SK-N-SH (cell line): ENCODE measurements at regions not wholly inside any gene's neighbourhood (a gene's known extent, or its start where the extent isn't known, plus 50 kb on each side); places are given as distances from the start of the nearest gene placed in this dataset.

Experiments
- CTCF ChIA-PET: fragments of 300-600, 350-600 bp; formaldehyde crosslinking; extraction: SDS; loops from one replicate; lab custom pipeline; 2021; lab: Yijun Ruan, JAX
- POLR2A ChIA-PET: fragments of 350-600 bp; sonication (Branson Sonifier 250); formaldehyde crosslinking; extraction: SDS; loops from one replicate; lab custom pipeline; 2020; ENCODE audit warnings: antibody characterized with exemption, inconsistent platforms; lab: Yijun Ruan, JAX
- DNase-seq: peaks from one replicate; pipeline ENCODE4 v3.0.0; 2012
- H2AFZ ChIP-seq: fragments of 200-600 bp; sonication (generic); 2 replicates; pipeline ENCODE4 v1.8.1; 2016; ENCODE audit warnings: antibody characterized with exemption, mild to moderate bottlenecking, low read depth
- H3F3A ChIP-seq: fragments of 200-600 bp; sonication (generic); replicated peaks from 2 replicates; pipeline ENCODE3; 2016; ENCODE audit warnings: antibody characterized with exemption, mild to moderate bottlenecking; ENCODE audit not compliant: insufficient read depth
- H3K27ac ChIP-seq, 2 experiments: fragments of 200-500 bp in 1 of 2; fragments of 200-600 bp in 1 of 2; sonication (Bioruptor generic) in 1 of 2; sonication (generic), shearing (Covaris generic) in 1 of 2; 2 replicates each; pipeline versions ENCODE4 v1.5.1 to v1.6.1; 2014 to 2016; ENCODE audit warnings: low read depth in 2 of 2, inconsistent platforms in 1 of 2, low read length in 1 of 2, mild to moderate bottlenecking in 1 of 2, mixed read lengths in 1 of 2
- H3K27me3 ChIP-seq: fragments of 200-600 bp; sonication (generic), shearing (Covaris generic); 2 replicates; pipeline ENCODE4 v1.6.1; 2016; ENCODE audit warnings: mixed run types; ENCODE audit not compliant: insufficient read depth
- H3K36me3 ChIP-seq, 2 experiments: fragments of 200-500 bp in 1 of 2; fragments of 200-600 bp in 1 of 2; sonication (Bioruptor generic) in 1 of 2; sonication (generic) in 1 of 2; replicated peaks in 1 of 2; 2 replicates each; pipeline versions ENCODE3 to v1.5.1; 2014 to 2016; ENCODE audit warnings: low read length in 1 of 2, mild to moderate bottlenecking in 1 of 2; ENCODE audit not compliant: insufficient read depth in 2 of 2, control insufficient read depth in 1 of 2
- H3K4me1 ChIP-seq, 2 experiments: fragments of 200-500 bp in 1 of 2; fragments of 200-600 bp in 1 of 2; sonication (Bioruptor generic) in 1 of 2; sonication (generic), shearing (Covaris generic) in 1 of 2; 2 replicates each; pipeline versions ENCODE4 v1.5.1 to v1.6.1; 2014 to 2016; ENCODE audit warnings: low read depth in 1 of 2, low read length in 1 of 2, mixed run types in 1 of 2; ENCODE audit not compliant: insufficient read depth in 2 of 2, control insufficient read depth in 1 of 2
- H3K4me2 ChIP-seq: fragments of 200-600 bp; sonication (generic), shearing (Covaris generic); 2 replicates; pipeline ENCODE4 v1.6.1; 2017; ENCODE audit warnings: mixed run types
- H3K4me3 ChIP-seq, 2 experiments: fragments of 200-500 bp in 1 of 2; fragments of 200-600 bp in 1 of 2; sonication (Bioruptor generic) in 1 of 2; sonication (generic), shearing (Covaris generic) in 1 of 2; 2 replicates each; pipeline versions ENCODE4 v1.5.1 to v1.8.1; 2014 to 2016; ENCODE audit warnings: low read depth in 2 of 2, inconsistent platforms in 1 of 2, low read length in 1 of 2, mild to moderate bottlenecking in 1 of 2, mixed read lengths in 1 of 2, moderate library complexity in 1 of 2
- H3K79me2 ChIP-seq: fragments of 200-600 bp; sonication (generic); 2 replicates; pipeline ENCODE4 v1.8.1; 2017; ENCODE audit warnings: mild to moderate bottlenecking; ENCODE audit not compliant: insufficient read depth
- H3K9ac ChIP-seq: fragments of 200-600 bp; sonication (generic); 2 replicates; pipeline ENCODE4 v1.6.1; 2017; ENCODE audit warnings: mixed run types
- H3K9me2 ChIP-seq: fragments of 200-600 bp; sonication (generic); 2 replicates; pipeline ENCODE4 v1.6.1; 2017; ENCODE audit warnings: mixed run types
- H3K9me3 ChIP-seq: fragments of 200-600 bp; sonication (generic); 2 replicates; pipeline ENCODE4 v1.6.1; 2017; ENCODE audit warnings: mixed run types, mild to moderate bottlenecking, moderate library complexity
- H4K20me1 ChIP-seq: fragments of 200-600 bp; sonication (generic); 2 replicates; pipeline ENCODE4 v1.6.1; 2017; ENCODE audit warnings: mild to moderate bottlenecking, mixed run types; ENCODE audit not compliant: insufficient read depth
- CHD2 ChIP-seq: fragments of 150-350 bp; IDR thresholded peaks from 2 replicates; pipeline ENCODE4 v1.6.1; 2018; ENCODE audit warnings: low read length; ENCODE audit not compliant: partially characterized antibody
- CTCF ChIP-seq: fragments of 200-600 bp; sonication (generic); IDR thresholded peaks from 2 replicates; pipeline ENCODE4 v1.6.1; 2017; ENCODE audit warnings: antibody characterized with exemption, mild to moderate bottlenecking, moderate library complexity
- ELF1 ChIP-seq: IDR thresholded peaks from 2 replicates; pipeline ENCODE4 v1.4.0; 2012
- EP300 ChIP-seq, 2 experiments: IDR thresholded peaks; 2 replicates each; pipeline versions ENCODE4 v1.4.0 to v1.6.1; 2012; ENCODE audit warnings: borderline replicate concordance in 1 of 2, low read depth in 1 of 2, low read length in 1 of 2
- FOSL2 ChIP-seq: IDR thresholded peaks from 2 replicates; pipeline ENCODE4 v1.4.0; 2012; ENCODE audit warnings: low read depth, mild to moderate bottlenecking, moderate library complexity, borderline replicate concordance
- FOXM1 ChIP-seq: IDR thresholded peaks from 2 replicates; pipeline ENCODE4 v1.4.0; 2012; ENCODE audit warnings: low read depth, mild to moderate bottlenecking
- GABPA ChIP-seq: IDR thresholded peaks from 2 replicates; pipeline ENCODE4 v1.4.0; 2012; ENCODE audit warnings: low read depth, mild to moderate bottlenecking
- GATA2 ChIP-seq: sonication (generic); formaldehyde crosslinking; IDR thresholded peaks from 2 replicates; pipeline ENCODE4 v1.5.0; 2020; ENCODE audit warnings: mild to moderate bottlenecking, missing genetic modification reagents
- IRF3 ChIP-seq: fragments of 150-350 bp; IDR thresholded peaks from 2 replicates; pipeline ENCODE4 v1.6.1; 2016; ENCODE audit warnings: mild to moderate bottlenecking, low read depth, low read length
- MEF2A ChIP-seq: IDR thresholded peaks from 2 replicates; pipeline ENCODE4 v1.4.0; 2012; ENCODE audit warnings: low read depth, borderline replicate concordance
- MXI1 ChIP-seq: IDR thresholded peaks from 2 replicates; pipeline ENCODE4 v1.6.1; 2012; ENCODE audit warnings: mild to moderate bottlenecking, low read depth, low read length, improper control_type of control experiment
- NRF1 ChIP-seq: IDR thresholded peaks from 2 replicates; pipeline ENCODE4 v1.6.1; 2012; ENCODE audit warnings: low read depth, mild to moderate bottlenecking, low read length
- PBX3 ChIP-seq: IDR thresholded peaks from 2 replicates; pipeline ENCODE4; 2012
- POLR2AphosphoS5 ChIP-seq: IDR thresholded peaks from 2 replicates; pipeline ENCODE4 v1.6.1; 2012; ENCODE audit warnings: low read depth, low read length
- RAD21 ChIP-seq: IDR thresholded peaks from 2 replicates; pipeline ENCODE4 v1.6.1; 2012; ENCODE audit warnings: mild to moderate bottlenecking, low read length
- RFX5 ChIP-seq: IDR thresholded peaks from 2 replicates; pipeline ENCODE4 v1.6.1; 2012; ENCODE audit warnings: mild to moderate bottlenecking, improper control_type of control experiment, low read length
- RXRA ChIP-seq: IDR thresholded peaks from 2 replicates; pipeline ENCODE4 v1.4.0; 2012; ENCODE audit warnings: low read depth, mild to moderate bottlenecking, borderline replicate concordance
- SMC3 ChIP-seq: IDR thresholded peaks from 2 replicates; pipeline ENCODE4 v1.6.1; 2012; ENCODE audit warnings: low read depth, low read length, improper control_type of control experiment
- TAF1 ChIP-seq: IDR thresholded peaks from 2 replicates; pipeline ENCODE4 v1.6.1; 2012; ENCODE audit warnings: low read depth, mild to moderate bottlenecking, low read length, moderate library complexity, borderline replicate concordance
- TCF12 ChIP-seq: IDR thresholded peaks from 2 replicates; pipeline ENCODE4 v1.4.0; 2012
- USF2 ChIP-seq: fragments of 150-350 bp; IDR thresholded peaks from 2 replicates; pipeline ENCODE4 v1.6.1; 2017; ENCODE audit warnings: antibody characterized with exemption, low read length, low read depth, borderline replicate concordance
- YY1 ChIP-seq: IDR thresholded peaks from 2 replicates; pipeline ENCODE4 v1.4.0; 2012; ENCODE audit warnings: low read depth, mild to moderate bottlenecking
- WGBS: methylation state at CpG from one replicate; pipeline ENCODE4 v1.1.6; 2017; ENCODE audit warnings: low lambda C conversion rate; 5-methylcytosine and 5-hydroxymethylcytosine counted together

- no peak for TF ChIP-seq ELF1
- TF ChIP-seq YY1 = no peak
- no peak for TF ChIP-seq NRF1
- TF ChIP-seq MXI1 = no peak
- TF ChIP-seq POLR2AphosphoS5 = no peak
- TF ChIP-seq EP300 (IDR thresholded peaks at IDR 0.05; ENCODE audit: borderline replicate concordance in 1 of 2, low read depth in 1 of 2, low read length in 1 of 2) = no peak
- no peak for TF ChIP-seq GATA2 (CRISPR knock-in tag)
- no peak for TF ChIP-seq RFX5
- no peak for TF ChIP-seq CHD2
- no peak for TF ChIP-seq CTCF
- no peak for TF ChIP-seq FOSL2
- Histone ChIP-seq H3K36me3 (peaks cover 52 to 78% of the 10 kb centered on the region in 2 experiments), H4K20me1 (no peaks in the 10 kb centered on the region), H3K79me2 (no peaks in the 10 kb centered on the region), H3K4me2 (no peak overlapping the region), H2AFZ (no peak overlapping the region), H3K9me3 (no peaks in the 10 kb centered on the region), H3K27me3 (no peaks in the 10 kb centered on the region), H3K4me3 (no peak overlapping the region), H3F3A (peaks cover 7% of the 10 kb centered on the region), H3K27ac (no peak overlapping the region), H3K9ac (no peak overlapping the region), H3K4me1 (peaks cover 0 to 4% of the 10 kb centered on the region in 2 experiments; a peak in 1 of 4 replicates), H3K9me2 (no peaks in the 10 kb centered on the region)
- WGBS = 89% methylated on average over 8 of the region's 8 CpGs
- ChIA-PET POLR2A (no interaction called here), CTCF (interaction anchor here (0.8 to 0.9 kb wide), 2 partner anchors 12 to 18 kb away, joined by 3 read pairs; no protein-coding TSS in a partner anchor)
- no peak for DNase-seq
Observed at GRCh38 chr15:62835351-62835750, 207.2 kb upstream of the TPM1 start.

- Histone ChIP-seq H3K27me3 (no peaks in the 10 kb centered on the region), H3K36me3 (peaks cover 57 to 82% of the 10 kb centered on the region in 2 experiments), H3K4me2 (no peak overlapping the region), H3K79me2 (no peaks in the 10 kb centered on the region), H3F3A (peaks cover 10% of the 10 kb centered on the region), H3K27ac (no peak overlapping the region), H3K4me1 (peaks cover 1 to 4% of the 10 kb centered on the region in 2 experiments; a peak in 2 of 4 replicates), H2AFZ (no peak overlapping the region), H3K4me3 (no peak overlapping the region), H3K9me2 (no peaks in the 10 kb centered on the region), H4K20me1 (no peaks in the 10 kb centered on the region), H3K9me3 (no peaks in the 10 kb centered on the region), H3K9ac (no peak overlapping the region)
- DNase-seq = no peak
- CTCF ChIA-PET = interaction anchor here (0.8 to 0.9 kb wide), 2 partner anchors 12 to 18 kb away, joined by 3 read pairs; no protein-coding TSS in a partner anchor
- POLR2A ChIA-PET = no interaction called here
- 98% methylated on average over 12 of the region's 16 CpGs for WGBS
- TF ChIP-seq ELF1 (no peak), RFX5 (no peak), USF2 (no peak), SMC3 (no peak), GATA2 (CRISPR knock-in tag) (no peak), TAF1 (no peak), POLR2AphosphoS5 (no peak), FOXM1 (no peak), IRF3 (no peak), CHD2 (no peak), EP300 (IDR thresholded peaks at IDR 0.05; ENCODE audit: borderline replicate concordance in 1 of 2, low read depth in 1 of 2, low read length in 1 of 2) (no peak), YY1 (no peak), TCF12 (no peak), MEF2A (no peak), RXRA (no peak), RAD21 (no peak), PBX3 (no peak), GABPA (no peak)
Observed at GRCh38 chr15:62835762-62836161, 206.8 kb upstream of the TPM1 start.
